HEK293T (cell line): ENCODE measurements at regions not wholly inside any gene's neighbourhood (a gene's known extent, or its start where the extent isn't known, plus 50 kb on each side); places are given as distances from the start of the nearest gene placed in this dataset.

Source experiments
- CTCF ChIA-PET: fragments of 350-600 bp; formaldehyde crosslinking; extraction: SDS; loops from one replicate; lab custom pipeline; 2021; ENCODE audit warnings: antibody characterized with exemption, inconsistent platforms; lab: Yijun Ruan, JAX
- POLR2A ChIA-PET: fragments of 350-600 bp; formaldehyde crosslinking; extraction: SDS; loops from one replicate; lab custom pipeline; 2020; ENCODE audit warnings: antibody characterized with exemption, inconsistent platforms; lab: Yijun Ruan, JAX
- DNase-seq: peaks from one replicate; pipeline ENCODE4 v3.0.0; 2012; ENCODE audit warnings: mixed read lengths; ENCODE audit errors: extremely low spot score
- ARNT ChIP-seq: fragments of 450-650 bp; IDR thresholded peaks from 2 replicates; pipeline ENCODE4 v1.6.1; 2017; ENCODE audit warnings: mild to moderate bottlenecking
- BHLHE40 ChIP-seq: fragments of 450-650 bp; IDR thresholded peaks from 2 replicates; pipeline ENCODE4 v1.6.1; 2016; ENCODE audit warnings: mild to moderate bottlenecking, moderate library complexity, borderline replicate concordance
- CTBP1 ChIP-seq: fragments of 450-650 bp; IDR thresholded peaks from 2 replicates; pipeline ENCODE4 v1.6.1; 2016; ENCODE audit warnings: borderline replicate concordance
- ELF4 ChIP-seq: fragments of 450-650 bp; IDR thresholded peaks from 2 replicates; pipeline ENCODE4 v1.6.1; 2017; ENCODE audit warnings: antibody characterized with exemption
- FOXA1 ChIP-seq: fragments of 450-650 bp; IDR thresholded peaks from 2 replicates; pipeline ENCODE4 v1.6.1; 2016; ENCODE audit warnings: mild to moderate bottlenecking
- FOXK2 ChIP-seq: fragments of 450-650 bp; IDR thresholded peaks from 2 replicates; pipeline ENCODE4 v1.6.1; 2016; ENCODE audit warnings: mild to moderate bottlenecking
- FOXM1 ChIP-seq: fragments of 450-650 bp; IDR thresholded peaks from 2 replicates; pipeline ENCODE4 v1.6.1; 2017; ENCODE audit warnings: mild to moderate bottlenecking, borderline replicate concordance
- HDGF ChIP-seq: fragments of 450-650 bp; IDR thresholded peaks from 2 replicates; pipeline ENCODE4 v1.6.1; 2017; ENCODE audit warnings: antibody characterized with exemption, borderline replicate concordance
- L3MBTL2 ChIP-seq: fragments of 450-650 bp; conservative IDR thresholded peaks from 2 replicates; pipeline ENCODE4 v1.6.1; 2016; ENCODE audit warnings: mild to moderate bottlenecking
- LEF1 ChIP-seq: fragments of 450-650 bp; IDR thresholded peaks from 2 replicates; pipeline ENCODE4 v1.6.1; 2017; ENCODE audit warnings: mild to moderate bottlenecking, borderline replicate concordance
- NFRKB ChIP-seq: fragments of 450-650 bp; IDR thresholded peaks from 2 replicates; pipeline ENCODE4 v1.6.1; 2016; ENCODE audit warnings: mild to moderate bottlenecking, moderate library complexity
- PKNOX1 ChIP-seq: fragments of 450-650 bp; IDR thresholded peaks from 2 replicates; pipeline ENCODE4 v1.6.1; 2016
- SP1 ChIP-seq: fragments of 450-650 bp; IDR thresholded peaks from 2 replicates; pipeline ENCODE4 v1.6.1; 2017
- SUZ12 ChIP-seq: fragments of 450-650 bp; IDR thresholded peaks from 2 replicates; pipeline ENCODE4 v1.6.1; 2016; ENCODE audit warnings: mild to moderate bottlenecking
- TARDBP ChIP-seq: fragments of 450-650 bp; IDR thresholded peaks from 2 replicates; pipeline ENCODE4 v1.6.1; 2016
- ZNF384 ChIP-seq: fragments of 450-650 bp; IDR thresholded peaks from 2 replicates; pipeline ENCODE4 v1.6.1; 2016

GRCh38 chr7:54817152-54817551, 58.1 kb upstream of the SEC61G start:
- CTCF ChIA-PET: no interaction called here
- POLR2A ChIA-PET: no interaction called here
- DNase-seq: no peak
- TF ChIP-seq TARDBP: no peak
- TF ChIP-seq CTBP1: no peak
- no peak for TF ChIP-seq NFRKB
- TF ChIP-seq HDGF: no peak

- ChIA-PET CTCF (no interaction called here), POLR2A (no interaction called here)
- TF ChIP-seq NFRKB: no peak
- TF ChIP-seq FOXM1: no peak
- no peak for TF ChIP-seq TARDBP
- no peak for TF ChIP-seq PKNOX1
- no peak for TF ChIP-seq FOXK2
- TF ChIP-seq LEF1: no peak
- no peak for TF ChIP-seq SUZ12
- TF ChIP-seq SP1: no peak
- no peak for TF ChIP-seq ELF4
- TF ChIP-seq ZNF384: no peak
- TF ChIP-seq ARNT: no peak
- TF ChIP-seq BHLHE40: no peak
- TF ChIP-seq CTBP1: no peak
- no peak for TF ChIP-seq HDGF
- no peak for TF ChIP-seq L3MBTL2
- DNase-seq: no peak
These were observed 64.8 kb upstream of the SEC61G start for GRCh38 chr7:54823776-54824175.

- ChIA-PET CTCF (no interaction called here), POLR2A (no interaction called here)
- DNase-seq: no peak
- TF ChIP-seq ZNF384 (no peak), CTBP1 (no peak), ARNT (no peak), TARDBP (no peak), FOXA1 (no peak), BHLHE40 (no peak), PKNOX1 (no peak), HDGF (no peak), LEF1 (no peak), NFRKB (no peak), FOXK2 (no peak), SP1 (no peak), FOXM1 (no peak), SUZ12 (no peak), L3MBTL2 (no peak)
These were observed 65.6 kb upstream of the SEC61G start for GRCh38 chr7:54824655-54825054.

GRCh38 chr7:54825368-54825767, 66.4 kb upstream of the SEC61G start:
- no peak for TF ChIP-seq L3MBTL2
- TF ChIP-seq FOXM1: no peak
- TF ChIP-seq SP1: no peak
- TF ChIP-seq NFRKB: no peak
- no peak for TF ChIP-seq HDGF
- TF ChIP-seq ELF4: no peak
- TF ChIP-seq PKNOX1: no peak
- TF ChIP-seq FOXA1: no peak
- TF ChIP-seq ARNT: no peak
- no peak for TF ChIP-seq TARDBP
- no peak for TF ChIP-seq LEF1
- no peak for TF ChIP-seq ZNF384
- no peak for TF ChIP-seq SUZ12
- no peak for TF ChIP-seq CTBP1
- ChIA-PET POLR2A (no interaction called here), CTCF (no interaction called here)
- no peak for DNase-seq

- POLR2A ChIA-PET: no interaction called here
- no peak for TF ChIP-seq SUZ12
- TF ChIP-seq FOXM1: no peak
- TF ChIP-seq PKNOX1: no peak
- TF ChIP-seq BHLHE40: no peak
- TF ChIP-seq CTBP1: no peak
- TF ChIP-seq NFRKB: no peak
- TF ChIP-seq LEF1: no peak
- TF ChIP-seq FOXK2: no peak
- TF ChIP-seq ELF4: no peak
- TF ChIP-seq ARNT: no peak
- TF ChIP-seq L3MBTL2: no peak
- TF ChIP-seq SP1: no peak
- no peak for TF ChIP-seq FOXA1
- no peak for TF ChIP-seq HDGF
- TF ChIP-seq ZNF384: no peak
- CTCF ChIA-PET: no interaction called here
- no peak for DNase-seq
These were observed 68.7 kb upstream of the SEC61G start for GRCh38 chr7:54827734-54828133.
